AG10803 (cell line): ENCODE measurements at regions not wholly inside any gene's neighbourhood (a gene's known extent, or its start where the extent isn't known, plus 50 kb on each side); places are given as distances from the start of the nearest gene placed in this dataset.

Experiments
- DNase-seq: peaks from one replicate; pipeline ENCODE4 v3.0.0; 2010; ENCODE audit warnings: low read depth
- H3K4me3 ChIP-seq: 2 replicates; pipeline ENCODE4 v1.5.1; 2011; ENCODE audit warnings: mild to moderate bottlenecking, low read length, control low read depth
- TF ChIP-seq, protein P1 (sequence below): conservative IDR thresholded peaks from 2 replicates; pipeline ENCODE4 v1.5.1; 2011; ENCODE audit warnings: mild to moderate bottlenecking, low read length, control low read depth, inconsistent platforms

- TF ChIP-seq, protein P1, sequence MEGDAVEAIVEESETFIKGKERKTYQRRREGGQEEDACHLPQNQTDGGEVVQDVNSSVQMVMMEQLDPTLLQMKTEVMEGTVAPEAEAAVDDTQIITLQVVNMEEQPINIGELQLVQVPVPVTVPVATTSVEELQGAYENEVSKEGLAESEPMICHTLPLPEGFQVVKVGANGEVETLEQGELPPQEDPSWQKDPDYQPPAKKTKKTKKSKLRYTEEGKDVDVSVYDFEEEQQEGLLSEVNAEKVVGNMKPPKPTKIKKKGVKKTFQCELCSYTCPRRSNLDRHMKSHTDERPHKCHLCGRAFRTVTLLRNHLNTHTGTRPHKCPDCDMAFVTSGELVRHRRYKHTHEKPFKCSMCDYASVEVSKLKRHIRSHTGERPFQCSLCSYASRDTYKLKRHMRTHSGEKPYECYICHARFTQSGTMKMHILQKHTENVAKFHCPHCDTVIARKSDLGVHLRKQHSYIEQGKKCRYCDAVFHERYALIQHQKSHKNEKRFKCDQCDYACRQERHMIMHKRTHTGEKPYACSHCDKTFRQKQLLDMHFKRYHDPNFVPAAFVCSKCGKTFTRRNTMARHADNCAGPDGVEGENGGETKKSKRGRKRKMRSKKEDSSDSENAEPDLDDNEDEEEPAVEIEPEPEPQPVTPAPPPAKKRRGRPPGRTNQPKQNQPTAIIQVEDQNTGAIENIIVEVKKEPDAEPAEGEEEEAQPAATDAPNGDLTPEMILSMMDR, result no peak
- no peak overlapping the region for H3K4me3 ChIP-seq
- no peak for DNase-seq
Observed at GRCh38 chr17:33987162-33987561, 267.9 kb upstream of the CCL2 start.

- TF ChIP-seq, protein P1, result no peak
- no peak for DNase-seq
- no peak overlapping the region for H3K4me3 ChIP-seq
Observed at GRCh38 chr17:33989361-33990148, 265.5 kb upstream of the CCL2 start.

GRCh38 chr17:33990943-33991706 is 264.0 kb upstream of the CCL2 start:
- DNase-seq, result no peak

DNA sequence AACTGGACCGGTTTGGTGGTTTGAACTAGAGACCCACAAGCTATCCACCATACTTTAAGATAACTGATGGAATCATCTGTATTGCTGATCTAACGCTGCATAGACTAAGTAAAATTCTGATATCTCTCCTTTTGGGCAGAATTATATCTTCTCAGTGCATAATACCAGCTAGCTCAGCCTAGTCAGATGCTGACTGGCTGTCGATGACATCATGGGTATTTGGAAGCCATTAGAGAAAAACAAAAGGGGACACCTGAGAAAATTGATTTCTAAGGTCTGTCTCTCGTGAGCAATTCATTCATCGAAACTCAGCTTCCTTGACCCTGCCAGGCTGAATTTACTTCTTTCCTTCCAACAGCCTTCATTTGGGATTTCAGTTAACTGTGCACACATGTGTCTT is 263.0 kb upstream of the CCL2 start:
- DNase-seq, result no peak
- TF ChIP-seq, protein P1, result no peak
- H3K4me3 ChIP-seq, result no peak overlapping the region

More at GRCh38 chr17:33990943-33991706, 264.0 kb upstream of the CCL2 start:
- no peak overlapping the region for H3K4me3 ChIP-seq
- TF ChIP-seq, protein P1, result no peak

- TF ChIP-seq, protein P1, result no peak
- H3K4me3 ChIP-seq, result no peak overlapping the region
- DNase-seq, result no peak
Observed at GRCh38 chr17:34000639-34001038, 254.4 kb upstream of the CCL2 start.

DNA sequence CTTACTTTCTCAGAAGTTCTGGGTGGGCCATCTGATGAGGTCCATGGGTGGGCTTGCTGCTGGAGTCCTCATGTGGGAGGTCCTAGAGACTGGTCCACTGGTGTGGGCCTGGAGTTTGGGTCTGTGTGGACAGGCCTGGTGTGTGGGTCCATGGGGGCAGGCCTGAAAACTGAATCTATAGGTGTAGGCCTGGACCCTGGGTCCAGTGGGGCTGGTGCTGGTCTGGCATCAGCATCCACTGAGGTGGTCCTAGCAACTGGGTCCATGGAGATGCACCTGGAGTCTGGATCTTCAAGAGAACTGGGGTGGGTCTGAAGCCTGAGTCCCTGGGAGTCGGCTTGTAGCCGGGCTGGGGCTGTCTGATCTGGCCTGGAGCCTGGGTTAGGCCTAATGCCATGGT is 253.8 kb upstream of the CCL2 start:
- DNase-seq, result no peak
- no peak overlapping the region for H3K4me3 ChIP-seq
- TF ChIP-seq, protein P1, result no peak
